ENCODE measurements at regions not wholly inside any gene's neighbourhood (a gene's known extent, or its start where the extent isn't known, plus 50 kb on each side); places are given as distances from the start of the nearest gene placed in this dataset.

GRCh38 chr7:27345164-27345887 is 102.7 kb downstream of the EVX1 start:
- no peak for DNase-seq (ENCODE audit: low read depth, low spot score)
- in situ Hi-C loops (cut with HindIII; ENCODE audit: low sequenced_read_pairs) = no loop called here
- TF ChIP-seq, protein P1, sequence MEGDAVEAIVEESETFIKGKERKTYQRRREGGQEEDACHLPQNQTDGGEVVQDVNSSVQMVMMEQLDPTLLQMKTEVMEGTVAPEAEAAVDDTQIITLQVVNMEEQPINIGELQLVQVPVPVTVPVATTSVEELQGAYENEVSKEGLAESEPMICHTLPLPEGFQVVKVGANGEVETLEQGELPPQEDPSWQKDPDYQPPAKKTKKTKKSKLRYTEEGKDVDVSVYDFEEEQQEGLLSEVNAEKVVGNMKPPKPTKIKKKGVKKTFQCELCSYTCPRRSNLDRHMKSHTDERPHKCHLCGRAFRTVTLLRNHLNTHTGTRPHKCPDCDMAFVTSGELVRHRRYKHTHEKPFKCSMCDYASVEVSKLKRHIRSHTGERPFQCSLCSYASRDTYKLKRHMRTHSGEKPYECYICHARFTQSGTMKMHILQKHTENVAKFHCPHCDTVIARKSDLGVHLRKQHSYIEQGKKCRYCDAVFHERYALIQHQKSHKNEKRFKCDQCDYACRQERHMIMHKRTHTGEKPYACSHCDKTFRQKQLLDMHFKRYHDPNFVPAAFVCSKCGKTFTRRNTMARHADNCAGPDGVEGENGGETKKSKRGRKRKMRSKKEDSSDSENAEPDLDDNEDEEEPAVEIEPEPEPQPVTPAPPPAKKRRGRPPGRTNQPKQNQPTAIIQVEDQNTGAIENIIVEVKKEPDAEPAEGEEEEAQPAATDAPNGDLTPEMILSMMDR (IDR thresholded peaks at IDR 0.05; ENCODE audit: low read depth, low read length) = no peak
- H3K4me3 ChIP-seq (ENCODE audit: low read depth, low read length) = no peak overlapping the region

DNA sequence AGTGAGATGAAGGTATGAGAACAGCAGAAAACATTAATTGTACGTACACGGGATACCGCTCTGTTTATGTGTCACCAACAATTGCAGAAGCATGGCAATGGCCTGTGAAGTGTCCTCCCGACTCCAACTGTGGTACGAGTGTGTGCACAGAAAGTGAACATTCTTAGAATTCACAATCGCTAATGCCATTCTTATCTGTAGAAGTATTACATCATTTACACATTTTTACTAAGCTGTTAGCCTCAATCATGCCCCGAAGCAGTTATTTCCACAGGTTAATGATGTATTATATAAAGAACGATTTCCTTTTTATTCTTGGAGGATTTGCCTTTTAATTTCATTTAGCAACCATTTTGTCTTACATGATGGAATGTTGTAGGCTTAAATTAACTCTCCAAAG is 103.4 kb downstream of the EVX1 start:
- H3K4me3 ChIP-seq (ENCODE audit: low read depth, low read length) = no peak overlapping the region
- TF ChIP-seq, protein P1 (IDR thresholded peaks at IDR 0.05; ENCODE audit: low read depth, low read length) = no peak
- in situ Hi-C loops (cut with HindIII; ENCODE audit: low sequenced_read_pairs) = no loop called here
- no peak for DNase-seq (ENCODE audit: low read depth, low spot score)

- TF ChIP-seq, protein P1 (IDR thresholded peaks at IDR 0.05; ENCODE audit: low read depth, low read length) = no peak
- in situ Hi-C loops (cut with HindIII; ENCODE audit: low sequenced_read_pairs) = no loop called here
- no peak overlapping the region for H3K4me3 ChIP-seq (ENCODE audit: low read depth, low read length)
- peak; percentile 72 for DNase-seq (ENCODE audit: low read depth, low spot score)
These were observed 104.1 kb downstream of the EVX1 start for GRCh38 chr7:27346531-27347275.

- H3K4me3 ChIP-seq (ENCODE audit: low read depth, low read length) = no peak overlapping the region
- no peak for DNase-seq (ENCODE audit: low read depth, low spot score)
- TF ChIP-seq, protein P1 (IDR thresholded peaks at IDR 0.05; ENCODE audit: low read depth, low read length) = no peak
- in situ Hi-C loops (cut with HindIII; ENCODE audit: low sequenced_read_pairs) = no loop called here
These were observed 104.7 kb downstream of the EVX1 start for GRCh38 chr7:27347276-27347640.

DNA sequence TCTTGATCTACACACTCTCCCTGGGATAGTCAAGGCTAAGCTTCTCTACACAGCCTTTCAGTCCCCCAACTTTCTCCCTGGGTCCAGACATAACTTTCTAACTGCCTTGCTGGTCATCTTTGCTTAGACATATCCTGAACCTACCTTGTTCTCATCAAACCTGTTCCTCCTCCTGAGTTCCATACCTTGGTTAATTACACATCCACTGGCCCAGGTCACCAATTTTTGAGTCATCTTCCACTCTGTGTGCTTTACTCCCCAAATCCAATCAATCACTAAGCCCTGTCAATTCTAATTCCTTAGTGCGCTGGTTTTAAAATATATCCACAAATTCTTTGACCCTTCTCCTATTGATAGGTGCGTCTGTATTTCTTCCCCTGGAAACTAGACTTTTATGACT is 107.0 kb downstream of the EVX1 start:
- DNase-seq (ENCODE audit: low read depth, low spot score) = no peak
- in situ Hi-C loops (cut with HindIII; ENCODE audit: low sequenced_read_pairs) = no loop called here
- H3K4me3 ChIP-seq (ENCODE audit: low read depth, low read length) = no peak overlapping the region
- TF ChIP-seq, protein P1 (IDR thresholded peaks at IDR 0.05; ENCODE audit: low read depth, low read length) = no peak

DNA sequence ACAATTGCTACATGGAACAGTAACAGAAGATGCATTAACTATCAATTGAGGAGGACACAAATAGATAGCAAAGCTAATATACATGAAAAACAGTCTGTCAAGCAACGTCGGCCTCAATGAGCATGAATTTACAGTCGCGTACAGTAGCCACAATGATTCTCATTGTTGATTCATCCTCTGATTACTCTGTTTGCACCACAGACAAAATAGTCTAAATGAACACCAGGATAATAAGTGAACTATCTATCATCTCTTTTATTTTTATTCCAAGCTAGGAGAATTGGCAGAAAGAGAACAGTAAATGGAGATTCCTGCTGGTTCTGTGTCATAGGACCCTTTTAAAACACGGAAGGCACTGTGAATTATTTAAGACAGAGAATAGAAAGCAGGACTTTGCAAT is 108.5 kb downstream of the EVX1 start:
- DNase-seq (ENCODE audit: low read depth, low spot score) = no peak
- no peak overlapping the region for H3K4me3 ChIP-seq (ENCODE audit: low read depth, low read length)
- TF ChIP-seq, protein P1 (IDR thresholded peaks at IDR 0.05; ENCODE audit: low read depth, low read length) = no peak
- in situ Hi-C loops (cut with HindIII; ENCODE audit: low sequenced_read_pairs) = no loop called here
